ENCODE measurements at regions not wholly inside any gene's neighbourhood (a gene's known extent, or its start where the extent isn't known, plus 50 kb on each side); places are given as distances from the start of the nearest gene placed in this dataset.
"Not testable (repeated sequence)": the region's sequence is repeated elsewhere in the genome, so short reads cannot be mapped to it uniquely, and the experiment has no call there.

DNA sequence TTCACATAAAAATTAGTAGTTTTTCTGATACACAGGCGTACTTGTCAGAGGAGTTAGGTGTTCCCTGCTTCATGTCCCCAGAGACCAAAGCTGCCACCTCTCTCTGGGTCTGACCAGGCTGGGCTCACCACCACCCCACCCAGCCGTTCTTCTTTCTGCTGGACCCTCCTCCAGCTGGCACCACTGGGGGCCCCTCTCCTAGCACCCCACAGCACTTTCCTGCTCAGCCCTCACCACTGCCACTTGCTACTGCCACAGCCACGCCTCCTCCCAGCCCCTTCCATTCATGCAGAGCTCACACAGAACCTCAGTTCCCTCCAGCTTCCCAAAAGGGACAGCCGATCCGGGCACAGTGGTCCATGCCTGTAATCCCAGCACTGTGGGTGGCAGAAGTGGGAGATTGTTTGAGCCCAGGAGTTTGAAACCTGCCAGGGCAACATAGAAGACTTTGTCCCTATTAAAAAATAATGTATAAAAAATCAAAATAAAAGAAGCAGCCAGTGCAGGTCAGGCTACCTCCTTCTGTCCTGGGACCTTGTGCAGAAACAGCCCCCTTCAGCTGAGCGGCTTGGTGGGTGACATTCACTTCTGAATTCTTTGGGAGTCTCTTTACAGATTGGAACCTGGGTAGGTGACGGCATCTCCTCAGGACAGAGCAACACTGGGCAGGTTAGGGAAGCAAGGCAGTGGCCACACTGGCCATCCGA lies 208.3 kb downstream of the TOMM20 start:
- DNase-seq (ENCODE audit: low read depth in 2 of 2), result no peak

DNA sequence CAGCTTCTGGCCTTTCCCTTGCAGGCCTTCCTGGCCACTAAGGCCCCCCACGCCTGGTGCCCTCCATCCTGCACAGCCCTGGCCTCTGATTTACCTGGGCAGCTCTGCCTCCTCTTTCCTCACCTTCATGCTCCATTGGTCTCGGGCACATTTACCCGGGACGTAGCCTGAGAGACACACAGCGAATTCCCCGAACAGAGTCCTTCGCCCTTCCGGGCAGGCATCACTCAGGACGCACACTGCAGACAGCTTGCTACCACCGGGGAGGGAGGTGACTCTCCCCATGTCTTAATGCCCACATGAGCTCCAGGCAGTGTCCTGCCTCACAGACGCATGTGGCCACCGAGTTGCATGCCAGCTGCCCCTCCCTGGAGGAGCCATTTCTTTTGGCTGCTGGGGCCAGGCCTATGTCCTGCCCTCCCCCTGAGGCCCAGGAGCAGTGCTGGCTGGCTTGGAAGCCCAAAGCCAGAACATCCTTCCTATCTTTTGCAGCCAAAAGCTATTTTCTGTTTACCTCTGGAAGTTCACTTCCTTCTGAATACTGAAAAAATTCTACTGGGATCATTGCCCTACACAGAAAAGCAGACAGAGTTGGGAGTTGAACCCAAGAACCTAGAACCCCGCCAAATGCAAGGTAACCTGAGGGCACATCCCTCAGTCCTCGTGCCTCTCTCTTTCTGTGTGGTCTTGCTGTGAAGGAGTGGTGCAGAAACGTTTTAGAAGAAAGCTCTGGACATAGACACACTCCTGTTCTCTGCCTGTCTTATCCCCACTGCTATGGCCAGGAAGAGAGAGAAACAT lies 209.5 kb downstream of the TOMM20 start:
- no peak for DNase-seq (ENCODE audit: low read depth in 2 of 2)

DNA sequence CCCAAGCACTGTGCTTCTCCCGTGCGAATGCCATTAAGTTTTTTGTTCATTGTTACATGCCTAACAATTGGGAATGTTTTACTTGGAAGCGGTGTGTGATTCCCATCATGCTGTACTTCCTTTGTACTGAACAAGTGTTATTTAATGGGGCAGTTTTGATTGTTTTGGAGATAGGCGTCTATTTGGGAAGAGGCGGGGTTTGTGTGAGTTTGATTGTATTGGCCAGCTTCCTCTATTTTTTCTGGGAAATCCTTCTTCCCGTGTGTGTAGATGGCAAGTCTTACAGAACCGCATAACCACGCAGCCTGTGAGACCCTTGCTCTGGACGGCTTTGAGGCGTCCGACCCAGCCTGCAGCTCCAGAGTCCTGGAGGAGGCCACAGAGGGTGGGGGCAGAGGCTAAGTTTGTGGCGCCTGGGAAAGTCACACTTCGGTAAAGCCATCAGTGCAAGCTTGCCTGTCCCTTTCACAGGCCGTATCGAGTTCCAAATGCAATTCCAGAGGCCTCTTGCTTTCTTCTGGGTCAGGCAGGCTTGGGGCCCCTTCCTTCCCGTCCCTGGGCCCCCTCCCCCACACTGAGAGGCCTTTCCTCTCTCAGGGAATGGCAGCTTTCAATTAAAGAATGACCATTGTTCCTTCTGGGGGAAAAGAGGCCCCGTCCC lies 210.3 kb downstream of the TOMM20 start:
- no peak for DNase-seq (ENCODE audit: low read depth in 2 of 2)

DNA sequence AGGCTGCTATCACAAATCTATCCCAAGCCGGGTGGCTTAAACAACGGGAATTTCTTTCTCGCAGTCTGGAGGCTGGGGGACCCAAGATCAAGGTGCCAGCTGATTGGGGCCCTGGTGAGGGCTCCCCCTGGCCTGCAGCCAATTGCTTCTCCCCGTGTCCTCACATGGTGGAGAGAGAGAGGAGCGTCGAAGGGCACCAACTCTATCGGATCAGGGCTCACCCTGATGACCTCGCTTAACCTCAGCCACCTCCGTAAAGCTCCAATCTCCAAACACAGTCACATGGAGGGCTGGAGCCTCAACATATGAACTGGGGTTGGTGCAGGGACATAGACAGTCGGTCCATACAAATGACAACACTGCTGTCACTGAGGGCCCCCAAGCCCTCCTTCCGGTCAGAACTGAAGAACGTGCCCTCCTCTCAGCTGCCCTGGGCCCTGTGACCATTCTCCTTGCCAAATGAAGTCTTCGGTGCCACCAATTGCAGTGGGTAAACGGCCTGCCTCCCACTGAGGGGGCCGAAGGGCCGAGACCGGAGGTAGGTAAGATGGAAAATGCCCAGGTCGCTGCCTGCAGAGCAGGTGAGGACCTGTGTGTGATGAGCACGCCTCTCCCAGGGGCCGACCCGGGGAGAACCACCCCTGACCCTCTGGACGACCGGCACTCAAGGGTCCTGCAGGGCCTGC lies 211.0 kb downstream of the TOMM20 start:
- DNase-seq (ENCODE audit: low read depth in 2 of 2), result no peak

DNA sequence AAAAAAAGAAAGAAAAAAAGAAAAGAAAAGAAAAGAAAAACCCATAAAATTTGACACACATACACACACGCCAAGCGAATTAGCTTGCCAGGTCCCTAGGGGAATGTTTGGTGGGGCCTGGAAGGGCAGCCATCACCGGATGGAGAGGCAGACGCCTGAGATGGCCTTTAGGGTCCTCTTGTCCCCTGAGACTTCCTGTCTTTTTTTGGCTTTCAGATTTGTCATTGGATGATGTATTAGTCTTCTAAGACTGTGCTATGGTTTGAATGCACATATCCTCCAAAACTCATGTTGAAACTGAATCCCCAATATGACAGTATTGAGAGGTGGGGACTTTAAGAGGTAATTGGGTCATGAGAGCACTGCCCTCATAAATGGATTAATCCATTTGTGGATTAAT lies 211.8 kb downstream of the TOMM20 start:
- DNase-seq (ENCODE audit: low read depth in 2 of 2), result no peak

DNA sequence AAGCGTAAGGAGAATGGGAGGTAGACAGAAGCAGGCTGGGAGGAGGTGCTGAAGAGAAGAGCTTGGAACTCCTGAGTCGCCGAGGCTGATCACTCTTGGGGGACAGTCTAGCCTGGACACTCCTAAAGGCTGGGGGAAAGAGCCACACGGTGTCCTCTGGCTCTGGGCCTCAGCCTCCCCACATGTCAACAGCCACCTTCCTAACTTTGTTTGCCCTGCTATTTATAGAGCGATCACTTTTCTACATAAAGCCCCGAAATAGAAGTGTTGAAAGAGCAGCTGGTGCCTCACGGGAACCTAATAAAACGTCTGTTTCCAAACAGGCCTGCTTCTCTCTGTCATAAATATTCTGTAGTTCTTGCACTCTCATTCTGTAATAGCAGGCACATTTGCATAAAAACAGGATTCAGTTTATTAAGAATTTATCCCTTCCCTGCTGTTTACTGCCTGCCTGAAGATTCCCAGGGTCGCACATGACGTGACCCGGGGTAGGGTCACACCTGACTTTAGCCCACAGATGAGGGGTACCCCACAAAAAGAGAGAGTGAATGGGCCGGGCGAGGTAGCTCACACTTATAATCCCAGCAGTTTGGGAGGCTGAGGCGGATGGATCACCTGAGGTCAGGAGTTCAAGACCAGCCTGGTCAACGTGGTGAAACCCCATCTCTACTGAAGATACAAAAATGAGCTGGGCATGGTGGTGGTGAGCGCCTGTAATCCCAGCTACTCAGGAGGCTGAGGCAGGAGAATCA lies 212.5 kb downstream of the TOMM20 start:
- DNase-seq (ENCODE audit: low read depth in 2 of 2), result no peak

DNA sequence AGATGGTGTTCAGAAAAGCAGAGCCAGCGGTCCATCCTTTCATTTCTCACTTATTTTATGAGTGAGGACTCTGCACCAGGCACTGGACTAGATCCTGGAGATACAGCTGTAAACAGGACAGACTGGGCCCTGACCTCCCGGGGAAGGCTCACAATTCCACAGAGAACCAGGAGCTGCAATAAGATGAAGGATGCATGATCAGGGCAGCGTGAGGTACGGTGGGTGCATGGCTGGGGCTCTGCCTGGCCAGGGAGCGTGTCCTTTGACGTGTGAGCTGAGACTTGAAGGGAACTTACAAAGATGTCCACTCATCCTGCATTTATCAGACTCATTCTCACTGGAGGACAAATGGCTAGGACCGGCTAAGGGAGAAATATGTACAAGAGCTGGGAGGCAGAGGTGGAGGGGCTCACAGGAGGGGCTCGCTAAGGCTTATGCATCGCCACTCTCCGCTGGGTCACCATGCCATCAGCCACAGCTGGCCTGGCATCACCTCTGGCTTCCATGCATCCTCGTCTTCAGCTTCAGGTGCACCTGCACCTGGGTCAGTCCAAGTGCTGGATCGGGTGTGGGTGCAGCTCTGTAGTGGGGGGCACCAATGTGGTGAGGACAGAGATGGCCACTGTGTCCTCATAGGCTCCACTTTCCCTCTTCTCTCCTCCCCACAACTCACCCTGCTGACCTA lies 213.9 kb downstream of the TOMM20 start:
- no peak for DNase-seq (ENCODE audit: low read depth in 2 of 2)

DNA sequence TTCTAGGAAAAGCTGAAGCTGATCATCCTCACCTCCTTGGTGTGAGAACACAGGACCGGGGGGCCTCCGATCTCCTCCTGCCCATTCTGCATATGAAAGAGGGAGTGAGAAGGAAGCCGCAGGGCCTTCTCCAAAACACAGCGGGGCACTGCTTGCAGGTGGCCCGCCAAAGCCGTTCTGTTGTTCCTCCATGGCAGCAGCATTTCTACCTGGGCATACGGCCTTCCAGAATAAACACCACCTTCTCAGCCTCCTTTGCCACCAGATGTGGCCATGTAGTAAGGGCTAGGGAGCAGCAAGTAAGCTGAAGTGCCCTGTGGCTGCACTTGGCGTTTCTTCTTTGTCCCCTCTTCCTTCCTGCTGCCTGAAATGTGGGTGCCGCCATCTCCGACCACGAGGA lies 214.9 kb downstream of the TOMM20 start:
- DNase-seq (ENCODE audit: low read depth in 2 of 2), result no peak

DNA sequence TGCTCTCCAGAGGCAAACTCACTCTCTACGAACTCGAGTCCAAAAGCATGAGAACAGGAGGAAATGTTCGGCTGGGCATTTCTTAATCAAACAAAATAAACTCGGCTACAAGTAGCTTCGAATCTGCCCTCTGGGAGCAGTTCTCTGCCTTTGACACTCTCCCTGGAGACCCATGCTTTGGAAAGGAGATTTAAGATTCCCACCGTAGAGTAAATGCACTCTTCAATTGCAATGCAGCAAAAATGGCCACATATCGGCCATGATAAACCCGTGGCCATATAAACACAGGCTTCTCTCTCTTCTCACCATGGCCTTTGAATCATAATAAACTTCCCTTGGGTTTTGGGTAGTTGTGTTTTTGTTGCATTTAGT lies 215.4 kb downstream of the TOMM20 start:
- DNase-seq (ENCODE audit: low read depth in 2 of 2), result no peak

DNA sequence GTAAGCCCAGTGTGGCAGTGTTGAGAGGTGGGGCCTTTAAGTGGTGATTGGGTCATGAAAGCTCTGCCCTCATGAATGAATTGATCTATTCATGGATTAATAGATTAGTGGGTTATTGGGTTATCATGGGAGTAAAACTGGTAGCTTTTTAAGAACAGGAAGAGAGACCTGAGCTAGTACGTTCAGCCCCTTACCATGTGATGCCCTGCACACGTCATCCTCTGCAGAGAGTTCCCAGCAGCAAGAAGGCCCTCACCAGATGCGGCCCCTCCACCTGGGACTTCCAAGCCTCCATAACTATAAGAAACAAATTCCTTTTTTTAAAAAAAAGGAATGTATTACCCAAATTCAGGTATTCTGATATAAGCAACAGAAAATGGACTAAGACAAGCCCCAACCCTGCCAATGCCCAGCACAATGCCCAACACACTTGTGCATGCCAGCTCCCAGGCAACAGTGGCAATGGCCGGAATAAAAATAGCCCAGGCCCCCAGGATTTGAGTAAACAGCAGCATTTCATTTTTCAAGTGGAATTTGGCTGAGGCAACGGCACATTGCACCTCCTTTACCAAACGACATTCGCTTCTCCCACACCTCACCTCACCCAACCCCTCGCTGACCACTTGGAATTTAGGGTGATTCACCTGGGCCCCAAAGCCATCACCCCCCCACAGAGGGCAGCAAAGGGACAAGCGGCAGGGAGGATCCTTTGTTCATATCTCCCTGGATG lies 215.9 kb downstream of the TOMM20 start:
- DNase-seq (ENCODE audit: low read depth in 2 of 2), result no peak

DNA sequence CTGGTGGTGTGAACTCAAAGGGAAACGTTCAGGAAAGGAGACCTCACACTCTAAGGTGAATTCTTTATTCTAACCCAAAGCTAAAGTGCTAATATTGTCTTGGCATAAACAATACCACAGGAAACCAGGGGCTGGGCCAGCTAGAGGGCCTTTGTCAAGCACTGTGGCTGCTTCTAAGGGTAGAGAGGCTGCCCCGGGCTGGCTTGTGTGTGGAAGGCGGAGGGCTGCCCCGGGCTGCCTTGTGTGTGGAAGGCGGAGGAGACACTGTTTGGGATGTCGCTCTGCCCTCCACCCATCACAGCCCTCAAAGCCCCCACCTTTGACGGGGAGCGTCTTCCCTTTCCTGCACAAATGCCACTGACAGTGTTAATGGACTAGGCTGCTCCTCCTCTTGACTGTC lies 216.8 kb downstream of the TOMM20 start:
- no peak for DNase-seq (ENCODE audit: low read depth in 2 of 2)

DNA sequence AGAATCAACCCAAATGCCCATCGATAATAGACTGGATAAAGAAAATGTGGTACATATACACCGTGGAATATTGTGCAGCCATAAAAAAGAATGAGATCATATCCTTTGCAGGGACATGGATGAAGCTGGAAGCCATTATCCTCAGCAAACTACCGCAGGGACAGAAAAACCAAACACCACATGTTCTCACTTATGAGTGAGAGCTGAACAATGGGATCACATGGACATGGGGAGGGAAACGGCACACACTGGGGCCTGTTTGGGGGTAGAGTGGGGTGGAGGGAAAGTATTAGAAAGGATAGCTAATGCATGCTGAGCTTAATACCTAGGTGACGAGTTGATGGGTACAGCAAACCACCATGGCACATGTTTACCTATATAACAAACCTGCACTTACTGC lies 217.5 kb downstream of the TOMM20 start:
- DNase-seq (ENCODE audit: low read depth in 2 of 2), result not testable (repeated sequence)

DNA sequence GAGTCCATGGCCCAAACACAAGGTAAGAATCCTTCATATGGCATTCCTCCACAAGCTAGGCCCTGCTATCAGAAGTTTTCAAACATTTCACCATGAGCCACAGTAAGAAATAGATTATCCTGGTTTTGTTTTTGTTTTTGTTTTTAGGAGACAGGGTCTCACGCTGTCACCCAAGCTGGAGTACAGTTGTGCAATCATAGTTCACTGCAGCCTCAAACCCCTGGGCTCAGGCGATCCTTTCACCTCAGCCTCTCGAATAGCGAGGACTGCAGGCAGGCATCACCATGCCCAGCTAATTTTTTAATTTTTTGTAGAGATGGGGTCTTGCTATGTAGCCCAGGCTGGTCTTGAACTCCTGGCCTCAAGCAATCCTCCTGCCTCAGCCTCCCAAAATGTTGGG lies 218.8 kb downstream of the TOMM20 start:
- no peak for DNase-seq (ENCODE audit: low read depth in 2 of 2)

DNA sequence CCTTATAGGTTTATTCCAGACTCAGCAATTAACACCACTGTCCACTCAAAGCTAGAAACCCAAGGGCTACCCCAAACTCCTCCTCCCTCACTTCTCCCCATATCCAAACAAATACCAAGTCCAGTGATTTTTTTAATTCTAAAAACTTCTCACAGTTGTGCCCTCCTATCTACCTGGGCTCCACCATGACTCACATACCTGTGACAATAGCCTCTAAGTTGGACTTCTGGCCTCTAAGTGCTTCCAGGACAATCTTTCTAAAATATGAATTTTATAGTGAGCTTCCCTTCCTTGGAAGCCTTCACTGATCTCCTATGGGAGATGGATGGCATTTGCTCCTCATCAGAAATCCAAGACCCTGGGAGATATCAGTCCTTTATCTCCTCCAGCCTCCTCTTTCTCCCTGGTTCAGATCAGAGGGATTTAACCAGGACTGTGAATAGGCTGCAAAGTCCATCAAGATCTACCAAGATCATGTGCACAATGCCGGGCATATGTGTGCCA lies 219.3 kb downstream of the TOMM20 start:
- DNase-seq (ENCODE audit: low read depth in 2 of 2), result no peak

DNA sequence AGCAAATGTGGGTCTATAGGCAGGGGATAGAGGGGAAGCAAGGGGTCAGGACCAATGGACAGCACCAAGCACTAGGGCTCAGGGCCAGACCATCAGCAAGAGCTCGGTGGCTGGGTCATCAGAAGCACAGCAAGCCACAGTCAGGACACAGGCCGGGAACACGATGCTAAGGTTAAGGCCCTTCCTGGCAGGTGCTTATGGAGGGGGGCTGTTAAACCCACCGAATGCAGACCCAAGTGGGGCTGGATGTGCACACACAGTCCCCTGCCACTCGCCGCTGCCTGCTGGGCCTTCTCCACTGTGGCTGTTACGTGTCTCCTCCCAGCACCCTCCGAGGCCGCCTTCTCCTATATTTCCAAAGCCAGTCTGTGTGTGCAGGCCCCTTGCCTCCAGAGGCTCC lies 220.1 kb downstream of the TOMM20 start:
- no peak for DNase-seq (ENCODE audit: low read depth in 2 of 2)

DNA sequence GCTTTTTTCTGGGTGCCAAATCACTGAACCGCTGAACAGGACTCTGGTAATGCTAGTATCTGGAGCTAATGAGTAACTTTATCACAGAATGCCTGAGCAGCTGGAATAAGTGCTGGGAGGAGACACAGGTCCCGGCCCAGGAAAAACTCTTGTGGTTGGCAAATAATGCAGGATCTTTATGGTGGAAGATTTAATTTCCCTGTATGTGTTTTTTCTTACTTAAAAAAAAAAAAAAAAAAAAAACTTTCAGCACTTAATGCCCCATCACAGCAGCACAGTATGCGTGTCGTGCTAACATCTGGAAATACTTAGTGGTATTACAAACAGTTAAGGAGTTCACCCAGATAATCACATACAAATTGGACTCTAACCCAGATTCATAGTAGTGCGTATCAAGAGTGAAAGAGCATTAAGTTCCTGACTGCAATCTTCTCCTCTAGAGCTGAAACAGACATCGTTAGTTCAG lies 220.7 kb downstream of the TOMM20 start:
- no peak for DNase-seq (ENCODE audit: low read depth in 2 of 2)

DNA sequence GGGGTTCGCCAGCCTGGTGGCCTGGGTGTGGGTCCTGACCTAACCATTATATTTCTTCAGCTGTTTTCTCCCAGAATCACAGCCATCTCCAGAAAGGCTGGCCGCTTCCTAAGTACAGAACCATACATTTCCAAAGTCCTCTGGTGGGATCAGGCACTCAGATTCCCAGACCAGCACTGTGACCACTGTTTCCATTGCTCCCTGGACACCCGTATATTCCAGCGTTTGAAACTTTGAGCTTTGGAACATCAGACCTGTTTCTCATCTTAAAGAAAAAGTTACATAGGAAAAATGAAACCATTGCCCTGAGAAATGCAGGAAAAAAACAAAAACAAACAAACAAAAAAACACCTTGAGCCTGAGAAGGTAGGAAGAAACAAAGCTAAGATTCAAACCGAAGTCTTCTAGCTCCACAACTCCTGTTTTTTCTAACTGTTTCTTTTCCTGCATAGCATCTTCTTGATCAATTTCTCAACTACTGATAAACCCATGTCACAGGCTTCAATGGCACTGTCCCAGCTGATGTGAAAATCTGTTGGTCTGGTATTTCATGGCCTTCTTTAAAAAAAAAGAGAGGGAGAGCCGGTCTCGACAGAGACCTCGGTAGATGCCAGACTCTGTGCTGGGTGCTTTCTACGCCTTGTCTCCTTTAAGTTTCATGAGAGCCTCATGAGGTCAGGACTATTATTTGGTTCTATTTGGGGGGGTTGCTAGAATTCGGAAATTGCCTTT lies 221.3 kb downstream of the TOMM20 start:
- no peak for DNase-seq (ENCODE audit: low read depth in 2 of 2)

DNA sequence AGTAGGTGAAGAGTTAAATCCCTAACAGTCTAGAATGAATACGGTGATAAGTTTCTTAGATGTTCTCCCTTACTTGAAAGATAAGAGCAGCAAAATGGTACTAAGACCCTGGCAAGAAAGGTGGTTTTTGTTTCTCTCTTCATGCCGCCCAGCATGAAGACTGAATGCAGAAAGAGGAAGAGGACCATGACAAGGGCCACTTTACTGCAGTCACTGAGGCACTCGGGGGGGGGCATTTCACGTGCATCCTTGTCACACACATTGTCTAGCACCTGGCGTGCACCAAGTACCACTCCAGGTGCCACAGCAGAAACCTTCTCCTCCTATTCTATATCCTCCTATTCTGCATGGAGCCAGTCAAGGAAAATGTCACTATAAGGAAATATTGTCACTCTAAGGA lies 222.0 kb downstream of the TOMM20 start:
- no peak for DNase-seq (ENCODE audit: low read depth in 2 of 2)

DNA sequence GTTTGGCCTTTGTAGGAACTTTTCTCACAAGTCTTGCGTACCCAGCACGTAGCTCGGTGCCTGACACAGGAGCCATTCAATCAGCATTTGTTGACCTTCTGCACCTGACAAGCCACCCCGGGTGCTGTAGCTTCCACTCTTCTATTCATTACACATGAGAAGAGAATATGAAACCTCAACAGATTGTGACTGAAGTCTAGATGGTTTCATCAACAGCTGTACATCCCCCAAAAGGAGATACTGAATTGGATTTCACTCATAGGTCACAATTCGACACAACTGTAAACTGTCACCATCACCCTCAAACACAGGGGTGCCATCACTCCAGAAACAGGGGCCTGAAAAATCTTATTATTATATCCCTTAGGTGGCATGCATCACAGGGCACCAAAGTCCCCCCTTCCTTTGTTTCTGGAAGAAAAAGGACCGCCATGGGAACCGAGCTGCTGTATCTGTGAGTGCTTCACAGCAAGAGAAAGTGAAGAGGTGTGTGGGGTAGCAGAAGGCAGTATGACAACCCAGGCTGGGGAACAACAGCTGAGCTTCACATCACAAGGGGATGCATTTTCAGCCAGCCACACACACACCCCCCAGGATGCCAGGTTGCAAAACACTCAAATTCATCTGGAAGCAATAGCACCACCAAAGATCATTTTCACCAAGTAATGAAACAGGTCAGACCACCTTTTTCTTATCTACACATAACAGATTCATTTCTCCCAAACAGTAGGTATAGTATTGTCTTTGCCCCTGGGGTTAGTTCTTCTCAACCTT lies 225.7 kb downstream of the TOMM20 start:
- DNase-seq (ENCODE audit: low read depth in 2 of 2), result no peak

All from activated CD8-positive, alpha-beta memory T cell treated with anti-CD3 and anti-CD28 coated beads for 4 hours (primary cell).